Keratinocyte (primary cell): ENCODE measurements at regions not wholly inside any gene's neighbourhood (a gene's known extent, or its start where the extent isn't known, plus 50 kb on each side); places are given as distances from the start of the nearest gene placed in this dataset.

Experiments
- DNase-seq: peaks from one replicate; pipeline ENCODE4 v3.0.0-alpha.2; 2011; ENCODE audit warnings: low read depth, missing footprints, low spot score
- FAIRE-seq: peaks from 2 replicates; lab custom pipeline; 2011; peaks lifted over from hg19 to GRCh38; lab: Jason Lieb, UNC
- H2AFZ ChIP-seq: 2 replicates; pipeline ENCODE4 v1.6.0; 2012; ENCODE audit warnings: low read length, control low read depth, inconsistent platforms; ENCODE audit not compliant: control insufficient read depth
- H3K27ac ChIP-seq: 2 replicates; pipeline ENCODE4 v1.5.1; 2011; ENCODE audit warnings: low read length; ENCODE audit not compliant: control insufficient read depth, insufficient read depth
- H3K27me3 ChIP-seq: 3 replicates; pipeline ENCODE4 v1.6.0; 2011; ENCODE audit warnings: low read length; ENCODE audit not compliant: control insufficient read depth, insufficient read depth; ENCODE audit errors: extremely low read depth
- H3K36me3 ChIP-seq, 2 experiments: 2 replicates in 1 of 2; 3 replicates in 1 of 2; pipeline ENCODE4 v1.5.1; 2011; ENCODE audit warnings: low read length in 2 of 2, mild to moderate bottlenecking in 1 of 2; ENCODE audit not compliant: control insufficient read depth in 2 of 2, insufficient read depth in 2 of 2; ENCODE audit errors: extremely low read depth in 1 of 2
- H3K4me1 ChIP-seq: 3 replicates; pipeline ENCODE4 v1.5.1; 2011; ENCODE audit warnings: low read length; ENCODE audit not compliant: control insufficient read depth, insufficient read depth; ENCODE audit errors: extremely low read depth
- H3K4me2 ChIP-seq: 3 replicates; pipeline ENCODE4 v1.6.0; 2011; ENCODE audit warnings: low read depth, low read length; ENCODE audit not compliant: control insufficient read depth, insufficient read depth; ENCODE audit errors: extremely low read depth
- H3K4me3 ChIP-seq, 3 experiments: fragments of 200-600 bp in 1 of 3; sonication (generic) in 1 of 3; 2 replicates in 2 of 3; 3 replicates in 1 of 3; pipeline ENCODE4 v1.5.1; 2011 to 2016; ENCODE audit warnings: low read length in 3 of 3, mild to moderate bottlenecking in 3 of 3, control low read depth in 2 of 3, inconsistent platforms in 1 of 3, low read depth in 1 of 3, mixed read lengths in 1 of 3, mixed run types in 1 of 3, moderate library complexity in 1 of 3; ENCODE audit not compliant: control insufficient read depth in 2 of 3, insufficient read depth in 2 of 3; ENCODE audit errors: extremely low read depth in 1 of 3
- H3K79me2 ChIP-seq: 2 replicates; pipeline ENCODE4 v1.6.0; 2012; ENCODE audit warnings: low read length; ENCODE audit not compliant: control insufficient read depth, insufficient read depth
- H3K9ac ChIP-seq: 3 replicates; pipeline ENCODE4 v1.6.0; 2011; ENCODE audit warnings: low read length; ENCODE audit not compliant: control insufficient read depth, insufficient read depth; ENCODE audit errors: extremely low read depth
- H3K9me1 ChIP-seq: 3 replicates; pipeline ENCODE4 v1.6.0; 2011; ENCODE audit warnings: low read length; ENCODE audit not compliant: control insufficient read depth, insufficient read depth; ENCODE audit errors: extremely low read depth
- H3K9me3 ChIP-seq: 2 replicates; pipeline ENCODE4 v1.5.1; 2012; ENCODE audit warnings: low read depth, low read length; ENCODE audit not compliant: control insufficient read depth
- H4K20me1 ChIP-seq: 3 replicates; pipeline ENCODE4 v1.6.0; 2011; ENCODE audit warnings: low read length; ENCODE audit not compliant: control insufficient read depth, insufficient read depth; ENCODE audit errors: extremely low read depth
- CTCF ChIP-seq, 3 experiments: IDR thresholded peaks in 1 of 3; conservative IDR thresholded peaks in 1 of 3; optimal IDR thresholded peaks in 1 of 3; 2 replicates in 2 of 3; 3 replicates in 1 of 3; pipeline versions ENCODE3 to v1.5.1; 2011; ENCODE audit warnings: low read length in 3 of 3, mild to moderate bottlenecking in 3 of 3, moderate library complexity in 2 of 3, control low read depth in 1 of 3, inconsistent platforms in 1 of 3; ENCODE audit not compliant: insufficient read depth in 2 of 3; ENCODE audit errors: extremely low read depth in 1 of 3
- EZH2 ChIP-seq: IDR thresholded peaks from one replicate; pipeline ENCODE4 v1.6.1; 2012; ENCODE audit warnings: inconsistent platforms, mild to moderate bottlenecking, low read length, moderate library complexity
- dilution Hi-C: fragments of 300-500 bp; cut with MboI; formaldehyde crosslinking; loops from one replicate; pipeline ENCODE4 v1.7.0; 2020; ENCODE audit warnings: low sequenced_read_pairs; ENCODE audit not compliant: extremely low pct_ligation_motif_present

- H3K36me3 ChIP-seq, result no peaks in the 10 kb centered on the region
- no peaks in the 10 kb centered on the region for H3K27me3 ChIP-seq
- H3K4me3 ChIP-seq, result no peak overlapping the region
- dilution Hi-C loops, result no loop called here
- no peaks in the 10 kb centered on the region for H3K4me1 ChIP-seq
- no peaks in the 10 kb centered on the region for H4K20me1 ChIP-seq
- DNase-seq (no peak), FAIRE-seq (no peak)
- no peak overlapping the region for H3K27ac ChIP-seq
- H3K9ac ChIP-seq, result no peak overlapping the region
- no peaks in the 10 kb centered on the region for H3K79me2 ChIP-seq
- no peaks in the 10 kb centered on the region for H3K9me1 ChIP-seq
- no peak for TF ChIP-seq EZH2
- H3K4me2 ChIP-seq, result no peak overlapping the region
- H2AFZ ChIP-seq, result no peak overlapping the region
- no peaks in the 10 kb centered on the region for H3K9me3 ChIP-seq
Measured at GRCh38 chr7:68671046-68671445, 927.2 kb upstream of the AUTS2 start.

GRCh38 chr7:68671671-68672070 lies 926.6 kb upstream of the AUTS2 start:
- dilution Hi-C loops, result no loop called here
- Histone ChIP-seq H3K9me1 (no peaks in the 10 kb centered on the region), H3K27me3 (no peaks in the 10 kb centered on the region), H3K4me3 (no peak overlapping the region), H2AFZ (no peak overlapping the region), H3K79me2 (no peaks in the 10 kb centered on the region), H3K9ac (no peak overlapping the region), H3K36me3 (no peaks in the 10 kb centered on the region), H3K4me2 (no peak overlapping the region), H3K9me3 (no peaks in the 10 kb centered on the region), H3K4me1 (no peaks in the 10 kb centered on the region), H4K20me1 (no peaks in the 10 kb centered on the region), H3K27ac (no peak overlapping the region)
- DNase-seq (no peak), FAIRE-seq (no peak)
- TF ChIP-seq CTCF (optimal IDR thresholded peaks at IDR 0.05 in 1 of 3, IDR thresholded peaks at IDR 0.05 in 1 of 3, conservative IDR thresholded peaks at IDR 0.05 in 1 of 3; ENCODE audit: extremely low read depth in 1 of 3, insufficient read depth in 2 of 3, low read length in 3 of 3), result no peak
- no peak for TF ChIP-seq EZH2

- Histone ChIP-seq H3K27me3 (no peaks in the 10 kb centered on the region), H2AFZ (no peak overlapping the region)
- no peak for FAIRE-seq
Measured at GRCh38 chr7:68674826-68675225, 923.4 kb upstream of the AUTS2 start.

More at GRCh38 chr7:68674826-68675225, 923.4 kb upstream of the AUTS2 start:
- Histone ChIP-seq H3K9ac (no peak overlapping the region), H3K4me1 (no peaks in the 10 kb centered on the region), H3K4me2 (no peak overlapping the region), H4K20me1 (no peaks in the 10 kb centered on the region), H3K36me3 (no peaks in the 10 kb centered on the region), H3K79me2 (no peaks in the 10 kb centered on the region), H3K9me3 (no peaks in the 10 kb centered on the region), H3K27ac (no peak overlapping the region), H3K9me1 (no peaks in the 10 kb centered on the region), H3K4me3 (no peak overlapping the region)
- no peak for TF ChIP-seq CTCF (optimal IDR thresholded peaks at IDR 0.05 in 1 of 3, IDR thresholded peaks at IDR 0.05 in 1 of 3, conservative IDR thresholded peaks at IDR 0.05 in 1 of 3; ENCODE audit: extremely low read depth in 1 of 3, insufficient read depth in 2 of 3, low read length in 3 of 3)
- no peak for TF ChIP-seq EZH2
- DNase-seq, result no peak
- dilution Hi-C loops, result no loop called here
